ENCODE measurements at regions not wholly inside any gene's neighbourhood (a gene's known extent, or its start where the extent isn't known, plus 50 kb on each side); places are given as distances from the start of the nearest gene placed in this dataset.

GRCh38 chrX:130502016-130502570 is 100.3 kb downstream of the RBMX2 start:
- H3K9me3 ChIP-seq (ENCODE audit: control insufficient read depth in 4 of 4, low read length in 3 of 4) = no peaks in the 10 kb centered on the region
- H3K27me3 ChIP-seq (ENCODE audit: control insufficient read depth in 4 of 4, insufficient read depth in 4 of 4, low read length in 3 of 4) = no peaks in the 10 kb centered on the region
- no peak for TF ChIP-seq HNF4G (IDR thresholded peaks at IDR 0.05)
- TF ChIP-seq, protein P1, sequence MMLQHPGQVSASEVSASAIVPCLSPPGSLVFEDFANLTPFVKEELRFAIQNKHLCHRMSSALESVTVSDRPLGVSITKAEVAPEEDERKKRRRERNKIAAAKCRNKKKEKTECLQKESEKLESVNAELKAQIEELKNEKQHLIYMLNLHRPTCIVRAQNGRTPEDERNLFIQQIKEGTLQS (IDR thresholded peaks at IDR 0.05) = no peak
- no peak for TF ChIP-seq YY1 (IDR thresholded peaks at IDR 0.05)
- TF ChIP-seq, protein P2, sequence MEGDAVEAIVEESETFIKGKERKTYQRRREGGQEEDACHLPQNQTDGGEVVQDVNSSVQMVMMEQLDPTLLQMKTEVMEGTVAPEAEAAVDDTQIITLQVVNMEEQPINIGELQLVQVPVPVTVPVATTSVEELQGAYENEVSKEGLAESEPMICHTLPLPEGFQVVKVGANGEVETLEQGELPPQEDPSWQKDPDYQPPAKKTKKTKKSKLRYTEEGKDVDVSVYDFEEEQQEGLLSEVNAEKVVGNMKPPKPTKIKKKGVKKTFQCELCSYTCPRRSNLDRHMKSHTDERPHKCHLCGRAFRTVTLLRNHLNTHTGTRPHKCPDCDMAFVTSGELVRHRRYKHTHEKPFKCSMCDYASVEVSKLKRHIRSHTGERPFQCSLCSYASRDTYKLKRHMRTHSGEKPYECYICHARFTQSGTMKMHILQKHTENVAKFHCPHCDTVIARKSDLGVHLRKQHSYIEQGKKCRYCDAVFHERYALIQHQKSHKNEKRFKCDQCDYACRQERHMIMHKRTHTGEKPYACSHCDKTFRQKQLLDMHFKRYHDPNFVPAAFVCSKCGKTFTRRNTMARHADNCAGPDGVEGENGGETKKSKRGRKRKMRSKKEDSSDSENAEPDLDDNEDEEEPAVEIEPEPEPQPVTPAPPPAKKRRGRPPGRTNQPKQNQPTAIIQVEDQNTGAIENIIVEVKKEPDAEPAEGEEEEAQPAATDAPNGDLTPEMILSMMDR (IDR thresholded peaks at IDR 0.05; ENCODE audit: low read depth, low read length, missing input control) = no peak
- no peak for TF ChIP-seq FOXA1 (IDR thresholded peaks at IDR 0.05)
- TF ChIP-seq MAX (IDR thresholded peaks at IDR 0.05) = no peak
- no peak for TF ChIP-seq FOXA2 (IDR thresholded peaks at IDR 0.05)
- no peak for TF ChIP-seq HNF4A (conservative IDR thresholded peaks at IDR 0.05)
- TF ChIP-seq SP1 (IDR thresholded peaks at IDR 0.05) = no peak
- TF ChIP-seq JUND (IDR thresholded peaks at IDR 0.05) = no peak
- no peak for TF ChIP-seq GABPA (IDR thresholded peaks at IDR 0.05 in 1 of 2, conservative IDR thresholded peaks at IDR 0.05 in 1 of 2)
- TF ChIP-seq NR2F2 (IDR thresholded peaks at IDR 0.05) = no peak
- TF ChIP-seq RXRA (IDR thresholded peaks at IDR 0.05) = no peak
- TF ChIP-seq, protein P3, sequence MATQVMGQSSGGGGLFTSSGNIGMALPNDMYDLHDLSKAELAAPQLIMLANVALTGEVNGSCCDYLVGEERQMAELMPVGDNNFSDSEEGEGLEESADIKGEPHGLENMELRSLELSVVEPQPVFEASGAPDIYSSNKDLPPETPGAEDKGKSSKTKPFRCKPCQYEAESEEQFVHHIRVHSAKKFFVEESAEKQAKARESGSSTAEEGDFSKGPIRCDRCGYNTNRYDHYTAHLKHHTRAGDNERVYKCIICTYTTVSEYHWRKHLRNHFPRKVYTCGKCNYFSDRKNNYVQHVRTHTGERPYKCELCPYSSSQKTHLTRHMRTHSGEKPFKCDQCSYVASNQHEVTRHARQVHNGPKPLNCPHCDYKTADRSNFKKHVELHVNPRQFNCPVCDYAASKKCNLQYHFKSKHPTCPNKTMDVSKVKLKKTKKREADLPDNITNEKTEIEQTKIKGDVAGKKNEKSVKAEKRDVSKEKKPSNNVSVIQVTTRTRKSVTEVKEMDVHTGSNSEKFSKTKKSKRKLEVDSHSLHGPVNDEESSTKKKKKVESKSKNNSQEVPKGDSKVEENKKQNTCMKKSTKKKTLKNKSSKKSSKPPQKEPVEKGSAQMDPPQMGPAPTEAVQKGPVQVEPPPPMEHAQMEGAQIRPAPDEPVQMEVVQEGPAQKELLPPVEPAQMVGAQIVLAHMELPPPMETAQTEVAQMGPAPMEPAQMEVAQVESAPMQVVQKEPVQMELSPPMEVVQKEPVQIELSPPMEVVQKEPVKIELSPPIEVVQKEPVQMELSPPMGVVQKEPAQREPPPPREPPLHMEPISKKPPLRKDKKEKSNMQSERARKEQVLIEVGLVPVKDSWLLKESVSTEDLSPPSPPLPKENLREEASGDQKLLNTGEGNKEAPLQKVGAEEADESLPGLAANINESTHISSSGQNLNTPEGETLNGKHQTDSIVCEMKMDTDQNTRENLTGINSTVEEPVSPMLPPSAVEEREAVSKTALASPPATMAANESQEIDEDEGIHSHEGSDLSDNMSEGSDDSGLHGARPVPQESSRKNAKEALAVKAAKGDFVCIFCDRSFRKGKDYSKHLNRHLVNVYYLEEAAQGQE (IDR thresholded peaks at IDR 0.05) = no peak
- no peak for TF ChIP-seq EGR1 (IDR thresholded peaks at IDR 0.05; ENCODE audit: low read depth in 2 of 2)
- TF ChIP-seq TAF1 (conservative IDR thresholded peaks at IDR 0.05) = no peak
- TF ChIP-seq RAD21 (IDR thresholded peaks at IDR 0.05) = no peak
- TF ChIP-seq, protein P4, sequence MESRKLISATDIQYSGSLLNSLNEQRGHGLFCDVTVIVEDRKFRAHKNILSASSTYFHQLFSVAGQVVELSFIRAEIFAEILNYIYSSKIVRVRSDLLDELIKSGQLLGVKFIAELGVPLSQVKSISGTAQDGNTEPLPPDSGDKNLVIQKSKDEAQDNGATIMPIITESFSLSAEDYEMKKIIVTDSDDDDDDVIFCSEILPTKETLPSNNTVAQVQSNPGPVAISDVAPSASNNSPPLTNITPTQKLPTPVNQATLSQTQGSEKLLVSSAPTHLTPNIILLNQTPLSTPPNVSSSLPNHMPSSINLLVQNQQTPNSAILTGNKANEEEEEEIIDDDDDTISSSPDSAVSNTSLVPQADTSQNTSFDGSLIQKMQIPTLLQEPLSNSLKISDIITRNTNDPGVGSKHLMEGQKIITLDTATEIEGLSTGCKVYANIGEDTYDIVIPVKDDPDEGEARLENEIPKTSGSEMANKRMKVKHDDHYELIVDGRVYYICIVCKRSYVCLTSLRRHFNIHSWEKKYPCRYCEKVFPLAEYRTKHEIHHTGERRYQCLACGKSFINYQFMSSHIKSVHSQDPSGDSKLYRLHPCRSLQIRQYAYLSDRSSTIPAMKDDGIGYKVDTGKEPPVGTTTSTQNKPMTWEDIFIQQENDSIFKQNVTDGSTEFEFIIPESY (IDR thresholded peaks at IDR 0.05) = no peak
- H3K27ac ChIP-seq (ENCODE audit: low read depth in 1 of 2, low read length in 2 of 2) = no peak overlapping the region
- no peaks in the 10 kb centered on the region for H3K4me1 ChIP-seq (ENCODE audit: control insufficient read depth in 4 of 4, insufficient read depth in 4 of 4, low read length in 3 of 4)
- H3K9ac ChIP-seq (ENCODE audit: low read depth in 1 of 2, low read length in 2 of 2) = no peak overlapping the region
- no peak for DNase-seq (ENCODE audit: low spot score)
- WGBS = 58% methylated on average over 3 of the region's 3 CpGs
- no peak overlapping the region for H3K4me3 ChIP-seq (ENCODE audit: low read depth in 1 of 3, low read length in 3 of 3)
- H3K36me3 ChIP-seq (ENCODE audit: control insufficient read depth in 4 of 4, insufficient read depth in 3 of 4, low read depth in 1 of 4, low read length in 3 of 4) = no peaks in the 10 kb centered on the region
